GM21381 (cell line): ENCODE measurements at regions not wholly inside any gene's neighbourhood (a gene's known extent, or its start where the extent isn't known, plus 50 kb on each side); places are given as distances from the start of the nearest gene placed in this dataset.
"Not testable (repeated sequence)": the region's sequence is repeated elsewhere in the genome, so short reads cannot be mapped to it uniquely, and the experiment has no call there.

Experiments
- ATAC-seq: cut with Tn5 transposase; IDR thresholded peaks from one replicate; pipeline ENCODE4 v1.9.1; 2021; ENCODE audit warnings: mild to moderate bottlenecking, moderate library complexity; ENCODE audit not compliant: unreplicated experiment

DNA sequence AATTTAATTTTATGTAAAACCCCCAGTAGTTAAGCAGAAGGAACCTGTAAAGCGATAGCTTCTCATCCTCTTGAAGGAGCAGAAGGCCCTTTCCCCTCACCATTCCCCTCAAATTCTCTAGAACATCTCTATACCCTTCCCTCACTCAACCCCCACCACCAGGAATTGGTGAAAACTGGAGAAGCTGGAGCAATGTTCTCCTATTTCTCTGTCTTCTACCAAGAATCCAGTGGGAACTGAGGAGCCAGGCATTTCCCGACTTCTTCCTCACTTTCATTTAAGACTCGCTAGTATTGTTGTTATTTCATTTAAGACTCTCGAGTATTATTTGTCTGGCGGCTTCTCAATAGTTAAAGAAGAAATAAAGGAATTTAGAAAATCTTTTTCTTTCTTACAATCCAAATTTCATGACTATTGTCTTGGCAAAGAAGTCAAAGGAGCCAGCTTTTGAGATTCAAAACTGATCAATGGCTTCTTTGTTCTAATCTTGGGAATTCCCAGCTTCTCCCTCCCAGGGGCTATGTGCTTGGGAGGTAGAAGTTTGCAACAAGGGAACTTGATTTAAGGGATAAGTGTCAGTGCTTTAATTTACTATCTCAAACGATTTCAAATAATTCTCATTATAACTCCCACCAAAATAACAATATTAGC is 253.3 kb upstream of the ADGRL2 start:
- ATAC-seq, result no peak

DNA sequence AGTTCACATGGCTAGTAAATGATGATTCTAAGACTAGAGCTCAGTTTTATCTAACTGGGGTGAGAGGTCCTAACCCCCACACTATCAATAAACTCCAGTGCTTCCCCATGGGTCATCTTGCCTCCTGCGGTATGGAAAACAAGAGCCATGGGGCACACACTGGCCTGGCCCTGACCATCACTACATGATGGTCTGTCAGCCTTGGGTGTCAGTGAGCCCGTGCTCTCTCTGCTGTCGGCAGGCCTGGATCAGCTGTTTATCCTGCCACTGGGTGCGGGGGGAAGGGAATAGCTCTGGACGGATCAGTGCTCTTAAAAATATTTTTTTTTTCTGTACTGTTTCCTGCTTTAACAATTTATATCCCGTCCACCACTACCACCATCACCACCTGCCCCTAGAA is 255.0 kb upstream of the ADGRL2 start:
- no peak for ATAC-seq

GRCh38 chr1:81543764-81544163 is 257.0 kb upstream of the ADGRL2 start:
- no peak for ATAC-seq

GRCh38 chr1:81542196-81542595 is 258.5 kb upstream of the ADGRL2 start:
- ATAC-seq, result no peak

DNA sequence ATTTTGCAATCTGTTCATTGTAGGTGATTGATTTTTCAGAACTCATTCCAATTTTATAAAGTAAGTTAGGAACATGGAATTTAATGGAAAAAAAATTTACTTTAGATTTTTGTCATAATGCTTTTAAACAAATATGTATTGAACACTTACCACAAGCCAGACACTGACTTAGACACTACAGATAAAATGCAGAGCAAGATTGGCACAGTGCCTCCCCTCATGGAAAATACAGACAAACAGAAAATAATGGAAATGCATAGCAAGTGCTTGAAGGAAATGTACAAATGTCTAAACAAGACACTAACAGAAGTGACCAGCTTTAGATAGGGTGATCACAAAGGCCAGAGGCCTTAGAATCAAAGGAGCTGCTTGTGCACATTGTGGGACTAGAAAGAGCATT is 260.5 kb upstream of the ADGRL2 start:
- no peak for ATAC-seq

GRCh38 chr1:81529014-81529413 is 271.7 kb upstream of the ADGRL2 start:
- no peak for ATAC-seq

DNA sequence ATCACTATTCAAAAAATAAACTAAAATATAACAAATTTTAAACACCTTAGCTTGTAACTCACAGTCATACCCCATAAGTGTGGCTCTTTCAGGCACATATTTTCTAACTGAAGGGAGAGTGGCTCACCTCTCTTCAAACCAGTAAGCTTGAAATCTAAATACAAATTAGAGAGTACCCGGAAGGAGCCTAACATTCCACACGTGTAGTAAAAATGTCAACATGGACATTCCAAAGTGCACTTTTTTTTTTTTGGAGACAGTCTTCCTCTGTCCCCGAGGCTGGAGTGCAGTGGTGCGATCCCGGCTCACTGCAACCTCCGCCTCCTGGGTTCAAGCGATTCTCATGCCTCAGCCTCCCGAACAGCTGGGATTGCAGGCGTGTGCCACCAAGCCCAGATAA is 275.6 kb upstream of the ADGRL2 start:
- no peak for ATAC-seq

DNA sequence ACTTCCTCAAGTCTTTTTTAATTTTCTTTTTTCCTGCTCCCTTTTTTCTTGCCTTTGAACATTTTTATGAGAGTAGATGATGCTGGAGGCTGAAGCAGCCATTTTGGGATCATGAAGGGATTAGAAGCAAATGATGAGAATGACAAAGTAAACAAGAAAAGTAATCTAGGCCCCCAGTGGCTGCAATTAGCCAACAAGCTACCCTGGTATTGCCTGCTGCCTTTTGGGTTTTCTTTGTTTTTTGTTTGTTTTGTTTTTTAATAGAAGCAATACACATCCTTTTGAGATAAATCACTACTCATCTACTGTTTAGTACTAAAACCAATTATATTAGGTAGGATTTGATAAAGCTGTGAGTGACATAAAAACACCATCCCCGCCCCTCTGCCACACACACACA is 280.7 kb upstream of the ADGRL2 start:
- ATAC-seq, result no peak

GRCh38 chr1:81517987-81518386 is 282.7 kb upstream of the ADGRL2 start:
- ATAC-seq, result no peak

DNA sequence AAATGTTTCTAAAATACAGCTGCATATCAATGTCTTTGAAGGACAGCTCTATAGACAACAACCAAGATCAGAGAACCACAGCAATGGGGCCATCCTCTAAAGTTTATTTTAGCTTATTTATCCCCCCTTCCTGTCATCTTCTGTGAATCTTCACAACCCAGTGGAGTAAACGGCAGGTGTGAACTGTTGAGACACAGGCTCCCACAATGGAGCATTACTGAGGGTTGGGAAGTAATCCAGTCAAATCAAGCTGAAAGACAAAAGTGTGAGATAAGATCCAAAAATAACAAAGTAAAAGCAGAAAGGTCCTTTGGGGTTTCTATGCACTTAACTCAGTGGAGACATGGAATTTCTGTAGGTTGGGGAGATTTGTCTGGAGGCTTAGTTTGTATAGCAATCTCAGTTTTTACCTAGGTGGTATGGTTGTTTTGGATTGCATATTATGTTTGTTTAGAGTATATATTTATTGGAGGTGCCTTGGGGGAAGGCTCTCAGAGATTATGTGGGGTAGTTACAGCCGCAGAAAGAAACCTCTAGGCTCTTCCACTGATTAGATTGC is 286.9 kb upstream of the ADGRL2 start:
- ATAC-seq, result no peak

GRCh38 chr1:81512252-81513003 is 288.3 kb upstream of the ADGRL2 start:
- ATAC-seq, result no peak

- ATAC-seq, result no peak
These were observed 289.5 kb upstream of the ADGRL2 start for GRCh38 chr1:81511281-81511680.

DNA sequence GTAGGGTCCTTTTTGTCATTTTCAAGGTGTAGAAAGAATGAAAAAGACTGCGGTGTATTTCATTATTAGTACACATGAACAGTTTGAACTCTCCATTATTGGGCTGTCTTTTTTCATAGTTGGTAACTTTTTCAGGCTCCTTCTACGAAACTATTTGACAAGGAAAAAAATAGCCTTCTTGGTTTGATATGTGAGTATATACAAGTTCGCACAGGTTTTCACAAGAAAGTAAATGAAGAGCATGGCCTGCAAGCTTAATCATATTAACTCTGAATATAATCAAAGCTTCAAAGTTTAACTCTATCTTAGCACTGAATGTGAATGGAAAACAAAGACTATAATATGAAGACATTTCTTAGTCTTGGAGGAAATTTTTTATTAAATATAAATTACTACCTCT is 290.0 kb upstream of the ADGRL2 start:
- ATAC-seq, result no peak

DNA sequence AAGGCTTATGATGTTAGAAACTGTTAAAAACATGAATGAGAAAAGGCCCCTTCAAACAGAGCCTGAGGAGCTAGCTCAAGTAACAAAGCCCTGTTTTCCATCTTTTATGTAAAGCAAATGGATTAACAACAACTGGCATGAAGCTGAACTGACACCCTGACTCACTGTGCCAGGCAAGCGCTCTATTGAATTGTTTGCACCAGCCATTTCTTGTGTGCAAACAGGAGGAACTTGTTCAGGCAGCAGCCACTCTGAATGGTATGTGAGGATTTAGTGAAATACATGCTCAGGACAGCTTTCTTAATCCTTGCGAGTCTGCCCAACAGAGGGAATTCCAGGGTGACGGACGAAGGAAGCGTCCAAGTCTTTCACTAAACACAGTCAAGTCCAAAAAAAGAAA is 291.1 kb upstream of the ADGRL2 start:
- ATAC-seq, result no peak

DNA sequence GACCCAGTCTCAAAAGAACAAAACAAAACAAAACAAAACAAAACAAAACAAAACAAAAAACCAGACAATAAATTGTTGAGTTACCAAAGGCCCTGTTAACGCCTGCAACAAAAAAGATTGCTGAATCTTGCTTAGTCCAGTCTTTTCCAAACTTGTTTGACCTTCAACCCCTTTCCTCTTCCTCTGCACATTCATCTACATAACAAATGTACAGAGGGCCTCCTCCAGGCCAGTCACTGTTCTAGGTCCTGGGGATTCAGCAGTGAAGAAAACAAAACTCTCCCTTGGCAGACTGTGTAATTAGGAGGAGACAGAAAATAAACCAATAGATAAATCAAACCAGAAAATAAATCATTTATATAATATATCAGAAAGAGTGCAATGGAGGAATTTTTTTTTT is 294.0 kb upstream of the ADGRL2 start:
- no peak for ATAC-seq

DNA sequence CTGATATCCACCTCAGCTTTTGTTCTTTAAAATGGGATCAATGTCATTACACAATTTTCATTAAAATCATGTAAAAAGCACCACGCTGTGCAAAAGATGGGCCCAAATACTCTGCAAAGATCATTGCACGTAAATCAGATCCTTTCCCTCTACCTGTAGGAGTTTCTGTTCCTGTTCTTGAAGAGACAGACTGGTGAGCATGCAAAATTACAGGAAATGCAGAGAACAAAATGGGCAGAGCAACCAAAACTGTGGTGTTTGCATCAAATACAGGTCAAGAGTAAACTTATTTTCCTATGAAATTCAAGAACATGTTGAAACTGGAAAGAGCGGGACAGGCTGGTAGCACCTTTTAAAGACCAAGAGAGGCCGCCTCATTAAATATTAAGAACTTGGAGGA is 294.9 kb upstream of the ADGRL2 start:
- ATAC-seq, result no peak

DNA sequence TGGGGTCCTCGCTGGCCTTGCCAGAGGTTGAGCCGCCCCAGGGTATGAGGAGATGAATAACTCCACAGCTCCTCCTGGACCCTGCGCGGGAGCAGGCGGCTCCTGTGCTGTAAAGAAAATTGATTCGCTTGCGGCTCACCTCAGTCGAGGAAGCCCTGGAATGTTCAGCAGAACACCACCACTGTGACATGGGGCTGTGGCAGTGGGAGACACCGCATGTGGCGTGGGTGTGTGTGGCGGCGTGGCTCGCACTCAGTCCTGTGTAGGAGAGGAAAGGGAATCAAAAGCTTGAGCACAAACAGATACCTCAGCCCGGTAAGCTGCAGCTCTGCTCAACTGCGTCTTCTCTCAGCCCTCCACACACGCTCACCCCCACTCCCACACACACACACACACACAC is 295.9 kb upstream of the ADGRL2 start:
- ATAC-seq, result not testable (repeated sequence)

GRCh38 chr1:81502705-81503104 is 298.0 kb upstream of the ADGRL2 start:
- ATAC-seq, result not testable (repeated sequence)

DNA sequence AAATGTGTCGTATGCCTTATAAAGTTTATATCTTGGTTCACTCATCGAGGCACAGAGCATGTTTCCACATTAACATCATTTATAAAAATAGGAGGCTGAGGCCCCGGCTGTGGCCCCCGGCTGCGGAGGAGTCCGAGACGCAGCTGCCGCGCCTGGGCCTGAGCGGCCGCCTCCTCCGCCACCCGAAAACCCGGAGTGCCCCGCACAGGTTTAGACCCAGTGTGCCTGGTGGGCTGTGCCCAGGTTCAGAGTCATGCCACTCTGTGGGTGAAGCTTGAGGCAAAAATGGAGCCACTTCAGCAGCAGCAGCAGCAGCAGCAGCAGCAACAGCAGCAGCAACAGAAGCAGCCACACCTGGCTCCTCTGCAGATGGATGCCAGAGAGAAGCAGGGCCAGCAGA is 299.2 kb upstream of the ADGRL2 start:
- ATAC-seq, result not testable (repeated sequence)

DNA sequence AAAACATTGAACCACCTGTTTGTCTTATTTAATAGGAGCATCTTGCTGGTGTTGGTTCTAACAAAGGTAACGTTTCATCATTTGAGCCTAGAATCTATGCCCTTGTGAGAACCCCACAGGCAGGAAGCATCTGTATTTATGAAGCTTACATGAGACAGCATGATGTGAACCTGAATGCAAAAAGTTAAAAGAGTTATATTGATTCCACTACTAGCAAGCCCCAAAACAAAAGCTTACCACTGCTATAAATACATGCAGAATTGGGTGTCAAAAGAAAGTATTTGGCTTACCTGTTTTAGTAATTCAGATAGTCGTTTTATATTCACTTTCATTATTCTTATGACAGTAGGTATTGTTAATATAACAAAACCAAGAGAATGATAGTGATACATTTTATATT is 301.2 kb upstream of the ADGRL2 start:
- no peak for ATAC-seq

DNA sequence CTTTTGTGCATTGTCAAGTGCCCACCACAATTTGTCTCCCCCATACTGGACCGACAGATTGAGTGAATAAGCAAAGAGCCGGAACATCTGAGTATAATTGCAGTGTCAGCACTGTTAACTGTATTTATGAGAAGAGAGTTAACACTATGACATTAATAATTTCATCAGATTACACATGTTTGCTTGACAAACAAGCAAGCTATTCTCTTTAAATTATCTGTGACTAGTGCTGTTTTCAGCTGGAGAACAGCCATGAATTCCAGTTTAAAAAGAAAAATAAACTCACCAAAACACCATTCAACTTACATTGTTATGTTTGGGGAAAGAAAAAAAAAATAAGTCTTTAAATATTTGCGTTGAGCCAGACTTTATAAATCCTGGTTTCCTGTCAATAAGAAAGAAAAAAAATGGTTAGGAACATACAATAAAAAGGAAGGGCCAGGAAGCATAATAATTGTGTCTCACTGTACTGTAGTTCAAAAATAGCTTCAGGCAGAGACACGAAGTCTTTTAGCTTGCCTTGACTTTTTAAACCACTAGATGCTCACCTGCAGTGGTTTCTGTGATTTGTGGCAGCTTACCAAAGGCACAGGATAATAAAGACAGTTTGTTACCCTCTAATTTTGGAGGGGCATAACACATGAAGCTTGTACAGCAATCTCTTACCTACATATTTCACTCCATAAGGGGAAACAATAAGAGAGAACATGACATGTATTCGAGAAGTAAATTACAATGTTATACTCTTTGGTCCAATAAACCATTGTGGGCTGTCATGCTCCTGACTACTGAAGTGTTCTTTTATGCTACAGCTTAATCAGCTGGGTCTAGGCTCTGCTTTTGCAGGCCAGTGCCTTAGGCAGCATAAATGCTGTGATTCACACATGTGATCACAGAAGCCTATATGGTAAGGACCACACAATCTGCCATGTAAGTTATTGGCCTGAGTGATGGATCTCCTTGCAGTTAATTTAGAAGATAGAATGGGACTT is 302.0 kb upstream of the ADGRL2 start:
- no peak for ATAC-seq
